ENCODE measurements at regions not wholly inside any gene's neighbourhood (a gene's known extent, or its start where the extent isn't known, plus 50 kb on each side); places are given as distances from the start of the nearest gene placed in this dataset.

DNA sequence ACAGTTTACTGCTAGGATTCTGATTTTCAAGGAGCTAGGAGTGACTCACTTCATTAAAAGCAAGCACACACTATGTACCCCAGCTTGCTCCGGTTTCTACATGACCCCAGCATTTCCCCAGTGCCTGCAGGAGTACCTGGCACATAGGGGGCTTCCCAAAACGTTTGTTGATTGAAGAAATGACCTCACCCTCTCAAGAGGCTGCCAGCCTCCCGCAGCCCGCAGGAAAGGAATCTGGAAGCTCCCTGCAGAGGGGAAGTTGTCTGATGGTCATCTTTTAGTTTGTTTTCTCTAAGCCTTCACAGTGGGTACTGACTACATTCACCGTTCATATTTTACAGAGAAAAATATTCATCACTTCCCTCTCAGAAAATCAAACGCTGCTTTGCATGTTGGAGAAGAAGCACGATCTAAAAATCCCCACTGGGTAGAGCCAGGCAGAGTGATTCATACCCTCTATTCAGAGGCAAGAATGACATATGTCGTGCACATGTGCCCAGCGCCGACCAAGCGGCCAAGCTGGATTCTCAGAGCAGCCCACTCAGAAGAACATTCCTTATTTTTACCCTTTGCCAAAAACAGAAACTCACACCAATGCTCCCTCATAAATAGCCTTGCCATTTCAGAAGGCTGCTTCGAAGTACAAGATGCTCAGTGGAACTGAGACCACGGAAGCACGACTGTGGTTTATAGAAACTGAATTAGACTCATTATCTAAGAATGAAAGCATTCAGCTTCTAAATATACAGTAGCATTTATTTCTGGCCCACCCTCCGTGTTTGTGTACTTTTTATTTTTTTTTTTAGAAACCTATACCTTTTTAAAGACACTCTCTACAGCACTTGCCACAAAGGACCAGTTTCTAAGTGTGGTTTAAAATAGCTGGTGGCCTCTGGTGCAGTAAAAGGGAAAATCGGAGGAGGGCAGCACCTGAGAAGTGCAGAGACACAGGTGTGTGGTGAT lies 143.2 kb downstream of the MIS18A start:
- intact Hi-C loops (cut with micrococcal nuclease): no loop called here
- Histone ChIP-seq H3K9me1 (ENCODE audit: control insufficient read depth, insufficient read depth, low read length) (no peaks in the 10 kb centered on the region), H3K4me3 (no peak overlapping the region), H2AFZ (ENCODE audit: low read depth, low read length) (no peak overlapping the region), H3K36me3 (ENCODE audit: control insufficient read depth, insufficient read depth, low read length) (no peaks in the 10 kb centered on the region), H3K4me1 (replicated peaks in 1 of 2; ENCODE audit: control insufficient read depth in 2 of 2, insufficient read depth in 2 of 2, low read length in 2 of 2) (peaks cover 4 to 11% of the 10 kb centered on the region in 2 experiments; a peak in 2 of 5 replicates), H4K20me1 (replicated peaks; ENCODE audit: control insufficient read depth, insufficient read depth, low read length) (no peaks in the 10 kb centered on the region), H3K9ac (ENCODE audit: insufficient read depth in 1 of 2, low read depth in 2 of 2, low read length in 2 of 2) (no peak overlapping the region), H3K9me3 (replicated peaks; ENCODE audit: control insufficient read depth, insufficient read depth, low read depth, low read length) (no peaks in the 10 kb centered on the region), H3K27ac (ENCODE audit: extremely low read depth, low read depth, low read length) (no peak overlapping the region), H3K27me3 (ENCODE audit: control insufficient read depth in 2 of 2, insufficient read depth in 2 of 2, low read length in 2 of 2) (peaks cover 10 to 21% of the 10 kb centered on the region in 2 experiments; a peak in 4 of 5 replicates), H3K4me2 (ENCODE audit: insufficient read depth, low read length) (no peak overlapping the region), H3K79me2 (ENCODE audit: control insufficient read depth, insufficient read depth, low read length) (no peaks in the 10 kb centered on the region)
- in situ Hi-C loops (cut with MboI): no loop called here
- WGBS (ENCODE audit: insufficient coverage, low coverage, missing lambda C conversion rate): 0% methylated on average over 16 of the region's 16 CpGs
- ATAC-seq (no peak), DNase-seq (ENCODE audit: extremely low read depth in 1 of 4, low spot score in 3 of 4) (no peak), FAIRE-seq (no peak)
- TF ChIP-seq RNF219 (CRISPR knock-in tag; IDR thresholded peaks at IDR 0.05) (no peak), RBM22 (IDR thresholded peaks at IDR 0.05; ENCODE audit: low read depth, low read length, poor library complexity, severe bottlenecking) (no peak), NR2C2 (CRISPR knock-in tag; IDR thresholded peaks at IDR 0.05) (no peak), NR2C2 (tag; IDR thresholded peaks at IDR 0.05) (no peak), NKRF (IDR thresholded peaks at IDR 0.05; ENCODE audit: borderline replicate concordance) (no peak), KHSRP (IDR thresholded peaks at IDR 0.05) (no peak), ZBED1 (IDR thresholded peaks at IDR 0.05) (no peak)
- TF ChIP-seq, protein P1, sequence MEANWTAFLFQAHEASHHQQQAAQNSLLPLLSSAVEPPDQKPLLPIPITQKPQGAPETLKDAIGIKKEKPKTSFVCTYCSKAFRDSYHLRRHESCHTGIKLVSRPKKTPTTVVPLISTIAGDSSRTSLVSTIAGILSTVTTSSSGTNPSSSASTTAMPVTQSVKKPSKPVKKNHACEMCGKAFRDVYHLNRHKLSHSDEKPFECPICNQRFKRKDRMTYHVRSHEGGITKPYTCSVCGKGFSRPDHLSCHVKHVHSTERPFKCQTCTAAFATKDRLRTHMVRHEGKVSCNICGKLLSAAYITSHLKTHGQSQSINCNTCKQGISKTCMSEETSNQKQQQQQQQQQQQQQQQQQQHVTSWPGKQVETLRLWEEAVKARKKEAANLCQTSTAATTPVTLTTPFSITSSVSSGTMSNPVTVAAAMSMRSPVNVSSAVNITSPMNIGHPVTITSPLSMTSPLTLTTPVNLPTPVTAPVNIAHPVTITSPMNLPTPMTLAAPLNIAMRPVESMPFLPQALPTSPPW (CRISPR knock-in tag; IDR thresholded peaks at IDR 0.05): no peak
- POLR2A ChIA-PET: interaction anchor here (1.2 kb wide), 1 partner anchor 21 kb away, joined by 3 read pairs; no protein-coding TSS in a partner anchor
- CTCF ChIA-PET (ENCODE audit: low intra/inter-chr PET ratio): interaction anchor here (0.6 kb wide), 1 partner anchor 669 kb away, joined by 4 read pairs; no protein-coding TSS in a partner anchor
- BruUV-seq (replicated peaks): no TSS peak
